HCT116 (cell line): ENCODE measurements at regions not wholly inside any gene's neighbourhood (a gene's known extent, or its start where the extent isn't known, plus 50 kb on each side); places are given as distances from the start of the nearest gene placed in this dataset.

Experiments used
- ATAC-seq: fragments of 200-7000 bp; cut with Tn5 transposase; 2 replicates; pipeline ENCODE4 v1.9.1; 2020; ENCODE audit warnings: mild to moderate bottlenecking, moderate library complexity
- BruUV-seq: library from RNA; stranded (reverse); fragments of 400-500 nt; replicated peaks from 2 replicates; lab custom pipeline; 2021; lab: Mats Ljungman, UMichigan
- CTCF ChIA-PET: fragments of 300-600 bp; sonication (Branson Sonifier 250); formaldehyde crosslinking; loops from one replicate; lab custom pipeline; 2021; ENCODE audit warnings: antibody characterized with exemption; lab: Charles Lee
- POLR2A ChIA-PET: fragments of 300-600, 350-600 bp; sonication (Branson Sonifier 250); formaldehyde crosslinking; loops from one replicate; lab custom pipeline; 2021; ENCODE audit warnings: antibody characterized with exemption; lab: Charles Lee
- RAD21 ChIA-PET, 2 experiments: fragments of 300-600 bp; sonication (Branson Sonifier 250); formaldehyde crosslinking; loops; one replicate each; lab custom pipeline; 2023; ENCODE audit warnings: low total read pairs in 2 of 2; ENCODE audit not compliant: uncharacterized antibody in 2 of 2, unreplicated experiment in 2 of 2, low non-redundant PET in 1 of 2; lab: Charles Lee
- DNase-seq: peaks from one replicate; pipeline ENCODE4 v3.0.0-alpha.2; 2010; ENCODE audit warnings: low read depth, low spot score
- H2AFZ ChIP-seq: fragments of 200-600 bp; shearing (Covaris generic), sonication (generic); 2 replicates; pipeline ENCODE4 v1.6.1; 2017; ENCODE audit warnings: low read depth, mixed run types, mixed read lengths, antibody characterized with exemption, low read length; ENCODE audit not compliant: poor library complexity, severe bottlenecking
- H3K27ac ChIP-seq: 2 replicates; pipeline ENCODE4 v1.5.1; 2012; ENCODE audit warnings: low read depth, low read length
- H3K27me3 ChIP-seq: fragments of 200-600 bp; sonication (generic); 2 replicates; pipeline ENCODE4 v1.6.1; 2016; ENCODE audit warnings: mixed run types, low read length, mixed read lengths; ENCODE audit not compliant: insufficient read depth
- H3K36me3 ChIP-seq, 2 experiments: fragments of 200-500 bp in 1 of 2; fragments of 200-600 bp in 1 of 2; sonication (Bioruptor generic) in 1 of 2; sonication (generic) in 1 of 2; 2 replicates each; pipeline versions ENCODE4 v1.5.1 to v1.6.1; 2014 to 2016; ENCODE audit warnings: low read length in 2 of 2, inconsistent platforms in 1 of 2, mixed read lengths in 1 of 2, mixed run types in 1 of 2; ENCODE audit not compliant: insufficient read depth in 2 of 2, control insufficient read depth in 1 of 2
- H3K4me1 ChIP-seq, 2 experiments: fragments of 200-600 bp in 1 of 2; sonication (generic) in 1 of 2; 2 replicates each; pipeline versions ENCODE4 v1.5.1 to v1.6.1; 2012 to 2017; ENCODE audit warnings: low read length in 2 of 2, inconsistent platforms in 1 of 2, mild to moderate bottlenecking in 1 of 2, mixed read lengths in 1 of 2, mixed run types in 1 of 2, moderate library complexity in 1 of 2; ENCODE audit not compliant: insufficient read depth in 2 of 2, control insufficient read depth in 1 of 2
- H3K4me2 ChIP-seq: fragments of 200-600 bp; sonication (generic); 2 replicates; pipeline ENCODE4 v1.6.1; 2017; ENCODE audit warnings: mixed run types, low read length, mixed read lengths
- H3K4me3 ChIP-seq, 2 experiments: fragments of 200-600 bp in 1 of 2; sonication (generic) in 1 of 2; replicated peaks in 1 of 2; 2 replicates each; pipeline ENCODE4 v1.5.1; 2011 to 2016; ENCODE audit warnings: low read length in 2 of 2, control low read depth in 1 of 2, low read depth in 1 of 2, mild to moderate bottlenecking in 1 of 2, mixed read lengths in 1 of 2, mixed run types in 1 of 2
- H3K79me2 ChIP-seq: fragments of 200-600 bp; sonication (generic); 2 replicates; pipeline ENCODE4 v1.6.1; 2017; ENCODE audit warnings: mild to moderate bottlenecking, mixed run types, low read length, moderate library complexity, mixed read lengths; ENCODE audit not compliant: insufficient read depth
- H3K9ac ChIP-seq: fragments of 200-600 bp; sonication (generic); 2 replicates; pipeline ENCODE4 v1.6.1; 2016; ENCODE audit warnings: low read length, mixed read lengths
- H3K9me2 ChIP-seq: fragments of 200-600 bp; sonication (generic), shearing (Covaris generic); 2 replicates; pipeline ENCODE4 v1.6.1; 2017; ENCODE audit warnings: mixed run types, mild to moderate bottlenecking, moderate library complexity; ENCODE audit not compliant: insufficient read depth
- H3K9me3 ChIP-seq, 2 experiments: fragments of 200-500 bp in 1 of 2; fragments of 200-600 bp in 1 of 2; sonication (Bioruptor generic) in 1 of 2; sonication (generic) in 1 of 2; 2 replicates each; pipeline ENCODE4 v1.6.1; 2014 to 2017; ENCODE audit warnings: low read length in 2 of 2, mixed read lengths in 2 of 2, inconsistent platforms in 1 of 2, low read depth in 1 of 2, mild to moderate bottlenecking in 1 of 2, mixed run types in 1 of 2, moderate library complexity in 1 of 2; ENCODE audit not compliant: control insufficient read depth in 1 of 2, insufficient read depth in 1 of 2
- H4K20me1 ChIP-seq: fragments of 200-600 bp; sonication (generic), shearing (Covaris generic); 2 replicates; pipeline ENCODE4 v1.6.1; 2017; ENCODE audit warnings: mixed run types, mild to moderate bottlenecking, moderate library complexity; ENCODE audit not compliant: insufficient read depth
- CBX3 ChIP-seq: IDR thresholded peaks from 2 replicates; pipeline ENCODE4 v1.6.1; 2012; ENCODE audit warnings: low read depth
- CEBPB ChIP-seq: IDR thresholded peaks from 2 replicates; pipeline ENCODE4 v1.6.1; 2012; ENCODE audit warnings: low read depth
- ELF1 ChIP-seq: IDR thresholded peaks from 2 replicates; pipeline ENCODE4 v1.6.1; 2012; ENCODE audit warnings: low read depth, borderline replicate concordance
- EZH2 ChIP-seq: fragments of 200-600 bp; sonication (generic); IDR thresholded peaks from 2 replicates; pipeline ENCODE4 v1.6.1; 2017; ENCODE audit warnings: antibody characterized with exemption, mixed run types
- FOSL1 ChIP-seq: IDR thresholded peaks from 2 replicates; pipeline ENCODE4 v1.6.1; 2012; ENCODE audit warnings: low read depth
- JUND ChIP-seq: IDR thresholded peaks from 2 replicates; pipeline ENCODE4 v1.6.1; 2012
- RAD21 ChIP-seq: IDR thresholded peaks from 2 replicates; pipeline ENCODE4 v1.6.1; 2012; ENCODE audit warnings: low read depth, mild to moderate bottlenecking
- SIN3A ChIP-seq: IDR thresholded peaks from 2 replicates; pipeline ENCODE4 v1.6.1; 2012; ENCODE audit warnings: low read depth
- SP1 ChIP-seq: IDR thresholded peaks from 2 replicates; pipeline ENCODE4 v1.6.1; 2012; ENCODE audit warnings: low read depth
- SRF ChIP-seq: IDR thresholded peaks from 2 replicates; pipeline ENCODE4 v1.6.1; 2012; ENCODE audit warnings: low read depth
- TCF7L2 ChIP-seq: IDR thresholded peaks from 2 replicates; pipeline ENCODE4 v1.7.0; 2011; ENCODE audit warnings: borderline replicate concordance, inconsistent platforms; ENCODE audit not compliant: insufficient read depth, insufficient read length; ENCODE audit errors: extremely low read depth
- YY1 ChIP-seq: IDR thresholded peaks from 2 replicates; pipeline ENCODE4 v1.6.1; 2011; ENCODE audit warnings: low read length, low read depth, moderate library complexity, mild to moderate bottlenecking; ENCODE audit not compliant: insufficient replicate concordance; ENCODE audit errors: extremely low read depth
- ZFX ChIP-seq: fragments of 450-650 bp; IDR thresholded peaks from 2 replicates; pipeline ENCODE4 v1.6.1; 2017
- ZNF274 ChIP-seq: fragments of 200-500 bp; sonication (Bioruptor generic); IDR thresholded peaks from 2 replicates; pipeline ENCODE4 v1.6.1; 2014; ENCODE audit warnings: mild to moderate bottlenecking, low read depth, low read length, inconsistent platforms
- intact Hi-C: fragments of 100-400 bp; cut with micrococcal nuclease; formaldehyde crosslinking; loops from 2 replicates; pipeline ENCODE4 v1.10.0; 2022
- TF ChIP-seq, protein P1 (sequence below), 3 experiments: fragments of 200-600 bp in 1 of 3; sonication (generic) in 1 of 3; IDR thresholded peaks in 2 of 3; conservative IDR thresholded peaks in 1 of 3; 2 replicates each; pipeline ENCODE4 v1.5.1; 2012 to 2017; ENCODE audit warnings: low read depth in 2 of 3, low read length in 2 of 3, antibody characterized with exemption in 1 of 3, borderline replicate concordance in 1 of 3, control low read depth in 1 of 3, mild to moderate bottlenecking in 1 of 3, mixed read lengths in 1 of 3, mixed run types in 1 of 3, moderate library complexity in 1 of 3; ENCODE audit not compliant: insufficient read depth in 1 of 3
- TF ChIP-seq, protein P2 (sequence below): IDR thresholded peaks from 2 replicates; pipeline ENCODE4 v1.6.1; 2012
- TF ChIP-seq, protein P3 (sequence below): IDR thresholded peaks from 2 replicates; pipeline ENCODE4 v1.6.1; 2012

DNA sequence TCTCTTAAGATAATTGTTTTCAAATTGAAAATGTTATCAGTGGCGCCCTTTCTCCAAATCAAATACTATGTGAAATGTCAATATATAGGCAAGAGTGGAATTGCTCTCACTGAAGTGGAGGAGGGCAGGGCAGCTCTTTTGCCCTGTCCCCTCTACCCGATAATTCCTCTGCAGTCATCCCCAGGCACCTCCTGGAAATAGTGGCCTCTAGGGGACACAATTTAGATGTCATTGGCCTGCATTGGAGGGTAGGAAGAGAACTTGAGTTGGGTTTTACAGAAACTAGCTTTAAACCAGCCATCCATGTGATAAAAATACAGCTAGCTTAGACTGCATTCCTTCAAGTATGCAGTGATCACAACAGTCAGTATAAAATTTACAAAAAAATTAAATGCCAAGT is 288.9 kb downstream of the EDEM1 start:
- Histone ChIP-seq H2AFZ (no peak overlapping the region), H3K4me3 (no peak overlapping the region), H3K9ac (no peak overlapping the region), H3K9me2 (no peaks in the 10 kb centered on the region), H3K4me1 (no peaks in the 10 kb centered on the region), H3K36me3 (no peaks in the 10 kb centered on the region), H3K27me3 (peaks cover 8% of the 10 kb centered on the region; the same call in 1 of the 2 replicates), H4K20me1 (no peaks in the 10 kb centered on the region), H3K9me3 (no peaks in the 10 kb centered on the region), H3K79me2 (no peaks in the 10 kb centered on the region), H3K4me2 (no peak overlapping the region), H3K27ac (no peak overlapping the region)
- ChIA-PET CTCF (no interaction called here), POLR2A (no interaction called here), RAD21 (no interaction called here)
- no TSS peak for BruUV-seq
- no peak for DNase-seq
- ATAC-seq: peak; percentile 50; the same call in 1 of the 2 replicates
- TF ChIP-seq SP1: no peak
- TF ChIP-seq, protein P1, sequence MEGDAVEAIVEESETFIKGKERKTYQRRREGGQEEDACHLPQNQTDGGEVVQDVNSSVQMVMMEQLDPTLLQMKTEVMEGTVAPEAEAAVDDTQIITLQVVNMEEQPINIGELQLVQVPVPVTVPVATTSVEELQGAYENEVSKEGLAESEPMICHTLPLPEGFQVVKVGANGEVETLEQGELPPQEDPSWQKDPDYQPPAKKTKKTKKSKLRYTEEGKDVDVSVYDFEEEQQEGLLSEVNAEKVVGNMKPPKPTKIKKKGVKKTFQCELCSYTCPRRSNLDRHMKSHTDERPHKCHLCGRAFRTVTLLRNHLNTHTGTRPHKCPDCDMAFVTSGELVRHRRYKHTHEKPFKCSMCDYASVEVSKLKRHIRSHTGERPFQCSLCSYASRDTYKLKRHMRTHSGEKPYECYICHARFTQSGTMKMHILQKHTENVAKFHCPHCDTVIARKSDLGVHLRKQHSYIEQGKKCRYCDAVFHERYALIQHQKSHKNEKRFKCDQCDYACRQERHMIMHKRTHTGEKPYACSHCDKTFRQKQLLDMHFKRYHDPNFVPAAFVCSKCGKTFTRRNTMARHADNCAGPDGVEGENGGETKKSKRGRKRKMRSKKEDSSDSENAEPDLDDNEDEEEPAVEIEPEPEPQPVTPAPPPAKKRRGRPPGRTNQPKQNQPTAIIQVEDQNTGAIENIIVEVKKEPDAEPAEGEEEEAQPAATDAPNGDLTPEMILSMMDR (IDR thresholded peaks at IDR 0.05 in 2 of 3, conservative IDR thresholded peaks at IDR 0.05 in 1 of 3; ENCODE audit: borderline replicate concordance in 1 of 3, insufficient read depth in 1 of 3, low read depth in 2 of 3, low read length in 2 of 3): peak in 2 of 3 experiments; percentile 16 to 37; a peak in 3 of 6 replicates
- intact Hi-C loops: loop anchor here (5.0 kb wide), 1 partner anchor 566 kb away; no protein-coding TSS in a partner anchor

DNA sequence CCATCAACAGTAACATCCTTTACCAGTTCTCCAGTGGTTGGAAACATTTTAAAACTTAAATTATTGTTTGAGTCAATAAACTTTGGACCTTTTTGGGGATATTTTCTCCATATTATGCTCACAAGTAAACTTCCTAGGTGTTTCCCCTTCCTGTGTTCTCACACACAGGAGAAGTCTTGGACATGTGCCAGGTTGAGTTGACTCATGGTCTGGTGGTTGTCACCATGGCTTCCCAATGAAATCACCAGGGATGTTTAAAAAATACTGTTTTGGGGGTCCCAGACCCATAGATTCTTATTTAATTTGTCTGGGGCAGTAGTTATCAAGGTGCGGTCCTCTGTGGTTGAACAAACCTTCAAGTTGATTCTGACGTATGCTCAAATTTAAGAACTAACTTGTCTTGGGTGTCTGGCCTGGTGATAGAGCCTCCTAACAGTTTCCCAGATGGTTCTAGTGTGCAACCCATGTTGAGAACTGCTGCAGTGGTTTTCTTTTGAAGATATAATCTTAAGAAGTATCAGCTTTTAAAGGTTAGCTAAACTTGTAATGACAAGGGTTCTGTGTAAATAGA is 291.8 kb downstream of the EDEM1 start:
- DNase-seq: no peak
- Histone ChIP-seq H3K4me1 (no peaks in the 10 kb centered on the region), H3K4me3 (no peak overlapping the region), H3K79me2 (no peaks in the 10 kb centered on the region), H4K20me1 (no peaks in the 10 kb centered on the region), H3K4me2 (no peak overlapping the region), H3K27ac (no peak overlapping the region), H3K9me3 (no peaks in the 10 kb centered on the region), H2AFZ (no peak overlapping the region), H3K27me3 (no peaks in the 10 kb centered on the region), H3K9me2 (no peaks in the 10 kb centered on the region), H3K9ac (no peak overlapping the region), H3K36me3 (no peaks in the 10 kb centered on the region)
- RAD21 ChIA-PET: no interaction called here
- intact Hi-C loops: loop anchor here (5.0 kb wide), 1 partner anchor 563 kb away; no protein-coding TSS in a partner anchor
- ATAC-seq: no peak
- no TSS peak for BruUV-seq
- CTCF ChIA-PET: no interaction called here
- POLR2A ChIA-PET: no interaction called here
- TF ChIP-seq, protein P2, sequence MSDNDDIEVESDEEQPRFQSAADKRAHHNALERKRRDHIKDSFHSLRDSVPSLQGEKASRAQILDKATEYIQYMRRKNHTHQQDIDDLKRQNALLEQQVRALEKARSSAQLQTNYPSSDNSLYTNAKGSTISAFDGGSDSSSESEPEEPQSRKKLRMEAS: no peak
- TF ChIP-seq SIN3A (no peak), JUND (no peak), CBX3 (no peak), SRF (no peak), SP1 (no peak), CEBPB (no peak), FOSL1 (no peak), ELF1 (no peak), TCF7L2 (no peak), ZNF274 (no peak), ZFX (no peak), EZH2 (no peak), YY1 (no peak), RAD21 (no peak)
- TF ChIP-seq, protein P3, sequence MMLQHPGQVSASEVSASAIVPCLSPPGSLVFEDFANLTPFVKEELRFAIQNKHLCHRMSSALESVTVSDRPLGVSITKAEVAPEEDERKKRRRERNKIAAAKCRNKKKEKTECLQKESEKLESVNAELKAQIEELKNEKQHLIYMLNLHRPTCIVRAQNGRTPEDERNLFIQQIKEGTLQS: no peak
- TF ChIP-seq, protein P1 (IDR thresholded peaks at IDR 0.05 in 2 of 3, conservative IDR thresholded peaks at IDR 0.05 in 1 of 3; ENCODE audit: borderline replicate concordance in 1 of 3, insufficient read depth in 1 of 3, low read depth in 2 of 3, low read length in 2 of 3): no peak
